BE2C (cell line): ENCODE measurements at regions not wholly inside any gene's neighbourhood (a gene's known extent, or its start where the extent isn't known, plus 50 kb on each side); places are given as distances from the start of the nearest gene placed in this dataset.

Source experiments
- DNase-seq: peaks from one replicate; pipeline ENCODE4 v3.0.0-alpha.2; 2020
- H3K27me3 ChIP-seq: fragments of 250-450 bp; sonication (Bioruptor Pico); 2 replicates; pipeline ENCODE4 v1.5.1; 2020; ENCODE audit warnings: mild to moderate bottlenecking
- H3K36me3 ChIP-seq: fragments of 250-450 bp; sonication (Bioruptor Pico); 2 replicates; pipeline ENCODE4 v1.5.1; 2020; ENCODE audit warnings: mild to moderate bottlenecking
- H3K4me1 ChIP-seq: fragments of 250-450 bp; sonication (Bioruptor Pico); 2 replicates; pipeline ENCODE4 v1.5.1; 2020
- H3K4me3 ChIP-seq: 2 replicates; pipeline ENCODE4 v1.5.1; 2011; ENCODE audit warnings: low read depth, low read length
- H3K9me3 ChIP-seq: fragments of 250-450 bp; sonication (Bioruptor Pico); 2 replicates; pipeline ENCODE4 v1.5.1; 2020
- TF ChIP-seq, protein P1 (sequence below): IDR thresholded peaks from 2 replicates; pipeline ENCODE4 v1.5.1; 2012; ENCODE audit warnings: mild to moderate bottlenecking, low read depth, low read length

DNA sequence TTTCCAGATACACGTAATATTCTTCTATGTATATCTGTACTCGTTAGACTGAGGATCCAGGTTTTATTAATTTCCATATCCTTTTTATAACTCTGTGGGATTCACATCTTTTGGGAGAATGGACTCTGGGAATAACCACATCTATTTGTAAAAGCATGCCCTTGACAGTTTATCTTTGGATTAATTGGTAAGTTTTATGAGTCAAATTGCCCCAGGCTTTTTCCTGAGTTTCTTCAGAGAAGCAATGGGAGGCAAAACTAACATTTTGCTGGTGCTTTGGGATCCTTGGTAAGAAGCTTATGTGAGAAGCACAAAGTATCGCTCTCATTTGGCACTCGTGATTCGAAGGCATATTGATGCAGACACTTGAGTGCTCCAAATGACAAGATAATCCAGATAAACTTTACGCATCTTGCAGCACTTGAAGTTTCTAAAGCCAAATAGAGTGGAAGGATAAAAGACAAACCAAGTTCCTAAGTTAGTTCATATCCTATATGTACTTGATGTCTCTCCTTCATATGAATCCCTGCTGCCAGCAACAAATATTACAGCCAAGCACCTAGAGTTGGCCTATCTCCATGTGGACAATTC is 324.7 kb downstream of the TLE4 start:
- no peak for DNase-seq
- TF ChIP-seq, protein P1, sequence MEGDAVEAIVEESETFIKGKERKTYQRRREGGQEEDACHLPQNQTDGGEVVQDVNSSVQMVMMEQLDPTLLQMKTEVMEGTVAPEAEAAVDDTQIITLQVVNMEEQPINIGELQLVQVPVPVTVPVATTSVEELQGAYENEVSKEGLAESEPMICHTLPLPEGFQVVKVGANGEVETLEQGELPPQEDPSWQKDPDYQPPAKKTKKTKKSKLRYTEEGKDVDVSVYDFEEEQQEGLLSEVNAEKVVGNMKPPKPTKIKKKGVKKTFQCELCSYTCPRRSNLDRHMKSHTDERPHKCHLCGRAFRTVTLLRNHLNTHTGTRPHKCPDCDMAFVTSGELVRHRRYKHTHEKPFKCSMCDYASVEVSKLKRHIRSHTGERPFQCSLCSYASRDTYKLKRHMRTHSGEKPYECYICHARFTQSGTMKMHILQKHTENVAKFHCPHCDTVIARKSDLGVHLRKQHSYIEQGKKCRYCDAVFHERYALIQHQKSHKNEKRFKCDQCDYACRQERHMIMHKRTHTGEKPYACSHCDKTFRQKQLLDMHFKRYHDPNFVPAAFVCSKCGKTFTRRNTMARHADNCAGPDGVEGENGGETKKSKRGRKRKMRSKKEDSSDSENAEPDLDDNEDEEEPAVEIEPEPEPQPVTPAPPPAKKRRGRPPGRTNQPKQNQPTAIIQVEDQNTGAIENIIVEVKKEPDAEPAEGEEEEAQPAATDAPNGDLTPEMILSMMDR: no peak

DNA sequence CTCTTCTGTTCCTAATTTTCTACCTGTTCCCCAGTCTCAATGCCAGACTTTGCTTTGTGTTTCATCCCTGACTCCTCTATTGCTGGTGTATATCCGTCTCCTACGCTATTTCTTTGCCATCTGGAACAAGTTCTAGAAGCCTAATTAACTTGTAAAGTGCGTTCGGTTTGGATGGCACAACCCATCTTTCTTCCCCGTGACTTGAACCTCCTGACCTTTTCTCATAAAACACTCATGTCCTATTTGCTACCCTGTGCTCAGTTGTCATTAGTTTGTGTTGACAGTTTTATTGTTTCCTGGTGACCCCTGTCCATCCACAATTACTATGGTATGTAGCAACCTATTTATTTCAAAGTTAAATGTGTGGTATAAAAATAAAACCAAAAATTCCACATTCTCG is 323.5 kb downstream of the TLE4 start:
- DNase-seq: no peak
- TF ChIP-seq, protein P1: no peak

More for the DNA sequence above, 324.7 kb downstream of the TLE4 start:
- Histone ChIP-seq H3K27me3 (no peaks in the 10 kb centered on the region), H3K36me3 (no peaks in the 10 kb centered on the region), H3K4me1 (no peaks in the 10 kb centered on the region), H3K9me3 (no peaks in the 10 kb centered on the region), H3K4me3 (no peak overlapping the region)

DNA sequence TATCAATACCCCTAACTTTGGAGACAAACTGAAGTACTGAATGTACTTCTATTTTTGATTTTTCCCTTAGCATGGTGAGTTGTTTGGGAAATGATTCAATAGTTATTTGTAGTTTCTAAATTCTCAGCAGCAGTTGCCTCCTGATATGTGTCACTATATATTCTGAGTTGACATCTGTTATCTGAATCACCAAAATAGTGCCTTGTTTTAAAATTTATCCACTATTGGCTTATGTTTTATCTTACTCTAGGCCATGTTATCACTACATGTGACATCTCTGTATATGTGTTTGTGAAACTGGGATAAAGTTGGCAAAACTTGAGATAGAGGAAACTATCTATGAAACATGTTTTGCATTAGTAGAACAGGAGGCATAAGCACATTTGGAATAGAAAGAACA is 317.6 kb downstream of the TLE4 start:
- TF ChIP-seq, protein P1: no peak
- DNase-seq: no peak
- H3K27me3 ChIP-seq: no peaks in the 10 kb centered on the region

More for the DNA sequence above, 323.5 kb downstream of the TLE4 start:
- H3K4me1 ChIP-seq: no peaks in the 10 kb centered on the region
- H3K4me3 ChIP-seq: no peak overlapping the region
- H3K36me3 ChIP-seq: no peaks in the 10 kb centered on the region
- no peaks in the 10 kb centered on the region for H3K27me3 ChIP-seq
- H3K9me3 ChIP-seq: no peaks in the 10 kb centered on the region

DNA sequence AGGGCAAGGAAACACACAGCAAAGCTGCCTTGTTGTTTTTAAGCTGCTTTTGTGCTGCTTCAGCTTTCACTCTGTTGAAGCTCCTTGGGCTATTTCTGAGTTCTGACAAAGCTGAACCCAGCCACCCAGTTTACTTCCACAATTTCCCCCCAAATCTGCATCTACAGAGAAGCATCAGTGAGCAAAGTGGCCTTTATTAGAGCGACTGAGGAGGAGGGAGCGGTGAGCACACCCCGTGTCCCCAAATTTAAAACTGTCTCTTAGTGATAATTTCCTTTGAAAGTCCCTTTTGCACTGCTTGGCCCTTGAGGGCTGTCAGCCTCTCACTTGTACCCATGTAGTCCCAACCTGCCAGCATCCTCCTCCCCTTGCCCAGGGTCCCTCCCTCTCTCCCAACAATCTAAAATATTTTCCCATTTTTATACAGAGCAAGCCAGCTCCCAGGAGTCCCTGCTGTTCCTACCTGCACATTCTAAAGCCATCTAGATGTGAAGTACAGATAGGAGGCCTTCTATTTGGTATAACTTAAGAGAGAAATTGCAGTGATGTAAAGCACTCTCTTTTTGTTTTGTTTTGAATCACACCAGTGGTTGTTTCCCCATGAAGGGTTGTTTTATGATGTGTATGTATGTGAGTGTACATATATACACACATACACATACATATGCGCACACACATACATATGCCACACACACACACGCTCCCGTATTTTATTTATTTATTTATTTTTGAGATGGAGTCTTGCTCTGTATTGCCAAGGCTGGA is 313.5 kb downstream of the TLE4 start:
- Histone ChIP-seq H3K9me3 (no peaks in the 10 kb centered on the region), H3K36me3 (no peaks in the 10 kb centered on the region), H3K4me3 (no peak overlapping the region), H3K27me3 (no peaks in the 10 kb centered on the region), H3K4me1 (no peaks in the 10 kb centered on the region)
- DNase-seq: no peak
- TF ChIP-seq, protein P1: no peak

More for the DNA sequence above, 317.6 kb downstream of the TLE4 start:
- no peaks in the 10 kb centered on the region for H3K4me1 ChIP-seq
- no peaks in the 10 kb centered on the region for H3K9me3 ChIP-seq
- no peaks in the 10 kb centered on the region for H3K36me3 ChIP-seq
- H3K4me3 ChIP-seq: no peak overlapping the region

DNA sequence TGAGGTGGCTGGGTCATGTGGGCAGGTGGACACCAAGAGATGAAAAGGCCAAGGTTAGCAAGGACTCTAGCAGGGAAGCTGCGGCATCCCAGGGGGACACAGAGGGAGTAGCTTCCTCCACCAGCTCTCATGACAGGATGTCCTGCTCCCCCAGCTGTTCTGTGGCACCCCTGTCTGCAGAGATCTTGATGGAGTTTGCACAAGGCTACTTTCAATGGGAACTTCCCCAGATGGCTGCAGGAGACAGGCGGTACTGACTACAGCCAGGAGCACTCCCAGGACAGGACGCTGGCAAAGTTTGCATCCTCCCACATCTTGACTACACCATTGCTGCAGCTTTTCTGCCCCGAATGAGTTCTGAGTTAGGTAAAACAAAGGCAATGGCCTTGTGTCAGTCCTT is 312.8 kb downstream of the TLE4 start:
- H3K36me3 ChIP-seq: no peaks in the 10 kb centered on the region
- no peaks in the 10 kb centered on the region for H3K27me3 ChIP-seq
- TF ChIP-seq, protein P1: no peak
- no peak for DNase-seq
- no peaks in the 10 kb centered on the region for H3K4me1 ChIP-seq
- H3K9me3 ChIP-seq: no peaks in the 10 kb centered on the region
- H3K4me3 ChIP-seq: no peak overlapping the region

DNA sequence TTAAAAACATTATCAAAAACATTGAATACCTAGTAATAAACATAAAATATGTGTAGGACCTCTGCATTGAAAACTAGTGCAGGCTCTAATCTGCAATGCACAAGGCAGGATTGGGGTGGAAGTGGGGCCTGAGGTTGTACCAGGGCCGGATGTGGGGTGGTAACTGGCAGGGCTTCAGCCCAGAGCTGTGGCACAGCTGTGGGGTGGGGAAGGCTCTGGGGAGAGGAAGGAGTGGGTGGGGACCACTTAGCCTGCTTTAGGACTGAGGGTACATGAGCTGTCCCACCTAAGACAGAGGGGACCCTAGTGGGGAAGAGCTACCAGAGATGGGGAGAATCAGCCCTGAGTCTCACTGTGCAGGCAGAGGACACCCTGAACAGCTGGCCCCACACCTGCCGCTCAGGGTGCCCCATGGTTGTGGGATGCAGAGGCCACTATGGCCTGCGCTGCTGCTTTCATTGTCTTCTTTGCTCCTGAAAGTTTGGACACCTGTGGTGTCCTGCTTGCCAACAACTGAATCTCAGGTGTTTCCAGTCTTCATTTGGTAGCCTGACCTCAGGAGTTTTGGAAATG is 311.4 kb downstream of the TLE4 start:
- TF ChIP-seq, protein P1: no peak
- Histone ChIP-seq H3K36me3 (no peaks in the 10 kb centered on the region), H3K4me1 (no peaks in the 10 kb centered on the region), H3K27me3 (no peaks in the 10 kb centered on the region), H3K4me3 (no peak overlapping the region), H3K9me3 (no peaks in the 10 kb centered on the region)
- no peak for DNase-seq
